GM12873 (cell line): ENCODE measurements at regions not wholly inside any gene's neighbourhood (a gene's known extent, or its start where the extent isn't known, plus 50 kb on each side); places are given as distances from the start of the nearest gene placed in this dataset.

Source experiments
- CTCF ChIP-seq: IDR thresholded peaks from 2 replicates; pipeline ENCODE4 v1.5.1; 2012; ENCODE audit warnings: low read depth, mild to moderate bottlenecking, moderate library complexity, low read length, control low read depth; ENCODE audit not compliant: insufficient read depth; ENCODE audit errors: missing control alignments

DNA sequence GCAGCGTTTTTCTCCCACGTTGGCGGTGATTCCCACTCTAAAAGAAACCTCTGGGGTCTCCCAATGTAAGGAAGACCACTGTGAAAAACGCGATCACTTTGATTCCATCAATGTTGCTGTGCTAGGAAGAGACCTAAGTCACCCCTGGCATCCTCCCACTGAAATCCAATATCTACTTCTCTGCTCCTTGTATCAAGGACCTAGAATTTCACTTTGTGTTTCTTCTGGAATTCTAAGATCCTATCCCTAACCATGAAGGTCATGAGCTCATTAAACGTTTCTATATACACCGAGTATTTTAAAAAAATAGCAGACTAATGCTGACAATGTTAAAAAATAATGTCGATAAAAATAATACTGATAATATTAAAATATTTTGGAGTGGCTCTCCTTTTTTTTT, 118.8 kb upstream of the MYO10 start:
- TF ChIP-seq CTCF, result no peak

DNA sequence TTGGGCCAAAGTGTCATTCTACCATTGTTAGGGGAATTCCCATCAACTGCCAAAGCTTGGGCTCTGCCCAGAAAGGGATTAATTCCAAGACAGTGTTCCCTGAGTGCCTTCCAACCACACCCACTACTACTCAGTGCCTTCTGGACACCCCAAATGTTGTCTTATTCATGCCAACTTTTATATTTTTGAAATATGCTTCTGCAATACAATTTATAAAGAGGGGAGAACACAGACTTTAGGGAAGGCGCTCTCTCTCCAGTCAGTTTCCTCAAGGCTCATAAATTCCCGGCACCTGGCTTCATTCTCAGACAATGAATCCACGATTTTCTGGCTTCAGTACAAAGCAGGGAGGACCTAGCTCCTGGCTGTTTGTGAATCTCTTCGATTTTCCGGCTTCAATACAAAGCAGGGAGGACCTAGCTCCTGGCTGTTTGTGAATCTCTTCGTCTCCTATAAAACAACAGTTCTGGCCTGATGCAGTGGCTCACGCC, 120.1 kb upstream of the MYO10 start:
- TF ChIP-seq CTCF, result no peak

GRCh38 chr5:17058438-17058837, 122.3 kb upstream of the MYO10 start:
- TF ChIP-seq CTCF, result no peak

DNA sequence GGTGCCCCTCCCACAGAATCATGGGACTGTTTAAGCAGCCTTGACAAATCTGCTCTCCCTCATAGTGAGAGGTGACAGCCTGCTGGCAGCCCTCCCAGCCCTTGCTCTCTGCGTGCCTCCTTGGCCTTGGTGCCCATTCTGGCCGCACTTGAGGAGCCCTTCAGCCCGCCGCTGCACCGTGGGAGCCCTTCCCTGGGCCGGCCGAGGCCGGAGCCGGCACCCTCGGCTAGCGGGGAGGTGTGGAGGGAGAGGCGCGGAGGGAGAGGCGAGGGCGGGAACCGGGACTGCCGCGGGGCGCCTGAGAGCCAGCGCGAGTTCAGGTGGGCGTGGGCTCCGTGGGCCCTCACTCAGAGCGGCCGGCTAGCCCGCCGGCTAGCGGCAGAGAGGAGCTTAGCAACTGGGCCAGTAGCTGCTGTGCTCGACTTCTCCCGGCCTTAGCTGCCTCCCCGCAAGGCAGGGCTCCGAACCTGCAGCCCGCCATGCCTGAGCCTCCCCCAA, 125.9 kb upstream of the MYO10 start:
- no peak for TF ChIP-seq CTCF

DNA sequence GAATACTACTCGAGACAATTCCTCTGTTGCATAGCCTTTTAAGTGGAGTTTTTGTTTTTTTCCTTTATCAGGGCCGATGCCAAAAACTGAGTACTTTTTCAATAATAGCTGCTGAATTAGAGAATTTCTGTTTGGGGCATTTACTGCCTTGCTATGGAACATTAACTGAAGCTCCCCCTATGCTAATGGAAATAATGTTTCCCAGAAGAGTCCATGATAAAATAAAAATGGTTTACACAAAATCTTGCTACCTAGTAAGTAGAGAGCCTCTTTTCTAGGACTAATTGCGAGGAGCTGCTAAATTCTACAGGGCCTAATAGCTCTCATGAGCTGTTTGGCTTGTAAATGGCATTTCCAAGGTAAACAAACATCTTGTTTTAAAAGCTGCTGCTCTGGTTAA, 128.2 kb upstream of the MYO10 start:
- no peak for TF ChIP-seq CTCF

DNA sequence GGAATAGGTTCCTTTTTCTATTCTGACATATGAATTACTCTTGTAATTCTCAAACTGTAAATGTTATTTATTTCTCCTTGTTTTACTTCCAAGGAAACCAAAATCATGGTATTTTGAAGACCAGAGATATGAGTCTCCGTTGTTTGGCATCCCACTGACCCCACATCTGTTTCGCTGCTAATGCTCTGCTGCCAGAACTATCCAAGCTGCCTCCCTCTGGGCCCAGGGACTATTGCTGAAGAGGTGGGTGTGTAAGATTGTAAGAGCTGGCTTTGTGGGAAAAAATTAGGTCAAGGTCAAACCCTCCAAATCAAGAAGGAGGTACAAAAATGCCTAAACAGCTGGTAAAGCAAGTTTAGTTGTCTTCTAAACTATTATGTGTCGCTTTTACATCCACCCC, 129.4 kb upstream of the MYO10 start:
- no peak for TF ChIP-seq CTCF

DNA sequence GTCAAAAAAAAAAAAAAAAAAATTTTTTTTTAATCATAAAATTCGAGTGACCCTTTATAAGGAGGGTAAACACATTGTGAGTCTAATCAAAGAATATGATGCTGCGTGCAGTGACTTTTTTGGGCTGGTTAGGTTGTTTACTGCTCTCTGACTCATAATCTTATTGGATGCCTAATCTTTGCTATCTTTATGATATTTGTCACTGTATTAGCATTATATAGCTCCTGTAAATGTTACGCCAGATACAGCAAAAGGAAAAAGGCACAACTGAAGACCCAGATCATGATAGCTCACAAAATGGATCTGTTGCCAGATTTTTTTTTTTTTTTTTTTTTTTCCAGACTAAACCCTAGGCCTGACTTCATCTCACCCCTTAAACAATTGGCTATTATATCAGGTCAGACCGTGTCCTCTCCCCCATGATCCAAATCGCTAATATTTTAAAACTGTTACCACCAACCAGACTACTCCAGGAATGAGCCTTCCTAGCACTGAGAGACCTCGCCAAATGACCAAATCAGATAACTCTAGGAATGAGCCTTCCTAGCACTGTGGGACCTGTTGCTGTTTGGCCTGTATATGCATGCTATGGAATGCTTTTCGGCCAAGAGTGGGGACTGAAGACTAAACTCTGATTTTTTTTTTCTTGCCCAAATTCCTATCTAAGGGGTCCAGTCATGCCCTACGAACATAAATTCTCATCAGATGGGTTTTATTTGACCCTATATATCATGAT, 131.7 kb upstream of the MYO10 start:
- no peak for TF ChIP-seq CTCF
